Calu3 (cell line): ENCODE measurements at regions not wholly inside any gene's neighbourhood (a gene's known extent, or its start where the extent isn't known, plus 50 kb on each side); places are given as distances from the start of the nearest gene placed in this dataset.

Experiments used
- BruUV-seq: library from RNA; stranded (reverse); fragments of 400-500 nt; replicated peaks from 2 replicates; lab custom pipeline; 2021; lab: Mats Ljungman, UMichigan
- CTCF ChIA-PET: fragments of 300-600 bp; sonication (Branson Sonifier 250); formaldehyde crosslinking; loops from one replicate; lab custom pipeline; 2022; ENCODE audit warnings: antibody characterized with exemption; lab: Charles Lee
- DNase-seq: peaks from one replicate; pipeline ENCODE4 v3.0.0; 2022
- H3K27ac Mint-ChIP-seq: one replicate; pipeline ENCODE4 v1.8.0; 2022; ENCODE audit warnings: mixed read lengths; ENCODE audit not compliant: unreplicated experiment
- H3K27me3 Mint-ChIP-seq: one replicate; pipeline ENCODE4 v1.8.0; 2022; ENCODE audit warnings: mixed read lengths; ENCODE audit not compliant: unreplicated experiment
- H3K36me3 Mint-ChIP-seq: one replicate; pipeline ENCODE4 v1.8.0; 2022; ENCODE audit warnings: mild to moderate bottlenecking, moderate library complexity, mixed read lengths; ENCODE audit not compliant: insufficient read depth, unreplicated experiment
- H3K4me1 Mint-ChIP-seq: one replicate; pipeline ENCODE4 v1.8.0; 2022; ENCODE audit warnings: mild to moderate bottlenecking, low read depth, mixed read lengths; ENCODE audit not compliant: unreplicated experiment
- H3K4me3 Mint-ChIP-seq: one replicate; pipeline ENCODE4 v1.8.0; 2022; ENCODE audit warnings: mild to moderate bottlenecking, low read depth, moderate library complexity, mixed read lengths; ENCODE audit not compliant: unreplicated experiment
- H3K9me3 Mint-ChIP-seq: one replicate; pipeline ENCODE4 v1.8.0; 2022; ENCODE audit warnings: low read depth, mixed read lengths; ENCODE audit not compliant: unreplicated experiment
- CTCF ChIP-seq: fragments of 200-600 bp; IDR thresholded peaks from one replicate; pipeline ENCODE4 v1.8.0; 2022; ENCODE audit warnings: antibody characterized with exemption; ENCODE audit not compliant: unreplicated experiment
- intact Hi-C: fragments of 100-400 bp; cut with micrococcal nuclease; formaldehyde crosslinking; loops from one replicate; pipeline ENCODE4 v1.10.0; 2022; ENCODE audit not compliant: unreplicated experiment

- CTCF ChIA-PET = interaction anchor here (0.7 kb wide), 1 partner anchor 11 kb away, joined by 4 read pairs; no protein-coding TSS in a partner anchor
- no peak for DNase-seq
- H3K4me3 Mint-ChIP-seq = no peak overlapping the region
- no peaks in the 10 kb centered on the region for H3K27me3 Mint-ChIP-seq
- intact Hi-C loops = no loop called here
- no peak for TF ChIP-seq CTCF
- H3K36me3 Mint-ChIP-seq = no peaks in the 10 kb centered on the region
- no TSS peak for BruUV-seq
- H3K9me3 Mint-ChIP-seq = peaks cover 7% of the 10 kb centered on the region
- peaks cover 23% of the 10 kb centered on the region for H3K4me1 Mint-ChIP-seq
- no peak overlapping the region for H3K27ac Mint-ChIP-seq
Observed at GRCh38 chr5:56457887-56458812, 225.0 kb upstream of the ANKRD55 start.

DNA sequence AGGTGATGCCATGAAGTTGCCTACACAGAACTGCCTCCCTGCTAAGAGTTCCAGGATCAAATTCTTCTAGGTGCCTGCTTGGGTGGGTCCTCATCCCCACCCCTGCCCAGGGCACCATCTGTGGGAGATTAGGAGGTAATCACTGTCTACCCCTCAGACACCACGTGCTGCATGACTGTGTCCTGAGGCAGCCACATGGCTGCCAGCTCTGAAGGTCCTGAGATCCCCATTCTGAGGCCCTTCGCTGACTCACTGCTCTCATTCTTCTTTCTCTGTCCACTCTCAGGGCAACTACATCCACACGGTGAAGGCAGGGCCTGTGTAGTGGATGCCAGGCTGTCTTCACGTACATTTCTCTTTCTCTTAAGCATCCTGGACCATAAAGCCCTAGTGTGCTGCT is 222.9 kb upstream of the ANKRD55 start:
- no peak for DNase-seq
- H3K9me3 Mint-ChIP-seq = peaks cover 7% of the 10 kb centered on the region
- H3K36me3 Mint-ChIP-seq = no peaks in the 10 kb centered on the region
- no peaks in the 10 kb centered on the region for H3K27me3 Mint-ChIP-seq
- CTCF ChIA-PET = no interaction called here
- TF ChIP-seq CTCF = no peak
- H3K27ac Mint-ChIP-seq = no peak overlapping the region
- H3K4me1 Mint-ChIP-seq = peaks cover 19% of the 10 kb centered on the region
- H3K4me3 Mint-ChIP-seq = no peak overlapping the region
- intact Hi-C loops = no loop called here
- no TSS peak for BruUV-seq

GRCh38 chr5:56455417-56455816 is 222.3 kb upstream of the ANKRD55 start:
- H3K36me3 Mint-ChIP-seq = no peaks in the 10 kb centered on the region
- DNase-seq = no peak
- no TSS peak for BruUV-seq
- CTCF ChIA-PET = no interaction called here
- peaks cover 7% of the 10 kb centered on the region for H3K9me3 Mint-ChIP-seq
- H3K27me3 Mint-ChIP-seq = no peaks in the 10 kb centered on the region
- no peak overlapping the region for H3K27ac Mint-ChIP-seq
- intact Hi-C loops = no loop called here
- TF ChIP-seq CTCF = no peak
- no peak overlapping the region for H3K4me3 Mint-ChIP-seq
- peaks cover 13% of the 10 kb centered on the region for H3K4me1 Mint-ChIP-seq

- no TSS peak for BruUV-seq
- no peaks in the 10 kb centered on the region for H3K36me3 Mint-ChIP-seq
- H3K27me3 Mint-ChIP-seq = no peaks in the 10 kb centered on the region
- no peak for TF ChIP-seq CTCF
- CTCF ChIA-PET = no interaction called here
- H3K4me3 Mint-ChIP-seq = no peak overlapping the region
- peaks cover 11% of the 10 kb centered on the region for H3K4me1 Mint-ChIP-seq
- H3K9me3 Mint-ChIP-seq = peaks cover 7% of the 10 kb centered on the region
- intact Hi-C loops = no loop called here
- H3K27ac Mint-ChIP-seq = no peak overlapping the region
- no peak for DNase-seq
Observed at GRCh38 chr5:56454219-56454862, 221.2 kb upstream of the ANKRD55 start.
